ENCODE measurements at regions not wholly inside any gene's neighbourhood (a gene's known extent, or its start where the extent isn't known, plus 50 kb on each side); places are given as distances from the start of the nearest gene placed in this dataset.

DNA sequence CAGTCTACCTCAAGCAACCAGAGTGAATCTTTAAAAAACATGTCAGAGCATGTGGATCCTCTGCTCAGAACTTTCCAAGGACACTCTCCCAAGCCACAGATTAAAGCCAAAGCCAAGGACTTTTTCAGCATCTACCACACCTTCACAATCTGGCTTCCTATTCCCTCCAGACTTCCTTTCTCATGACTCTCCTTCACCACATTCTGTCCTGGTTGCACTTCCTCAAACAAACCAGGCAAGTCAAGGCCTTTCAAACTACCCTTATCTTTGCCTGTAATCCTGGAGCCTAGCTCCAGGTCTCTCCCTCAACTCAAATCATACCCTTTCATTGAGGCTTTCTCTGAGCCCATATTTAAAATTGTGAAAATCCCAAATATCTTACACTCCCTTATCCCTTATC is 191.6 kb upstream of the GALNTL6 start:
- Histone ChIP-seq H3K27me3 (no peaks in the 10 kb centered on the region), H3K9me3 (no peaks in the 10 kb centered on the region), H3K4me1 (no peaks in the 10 kb centered on the region), H3K4me3 (no peak overlapping the region), H3K36me3 (no peaks in the 10 kb centered on the region), H3K27ac (no peak overlapping the region)
- TF ChIP-seq, protein P1, sequence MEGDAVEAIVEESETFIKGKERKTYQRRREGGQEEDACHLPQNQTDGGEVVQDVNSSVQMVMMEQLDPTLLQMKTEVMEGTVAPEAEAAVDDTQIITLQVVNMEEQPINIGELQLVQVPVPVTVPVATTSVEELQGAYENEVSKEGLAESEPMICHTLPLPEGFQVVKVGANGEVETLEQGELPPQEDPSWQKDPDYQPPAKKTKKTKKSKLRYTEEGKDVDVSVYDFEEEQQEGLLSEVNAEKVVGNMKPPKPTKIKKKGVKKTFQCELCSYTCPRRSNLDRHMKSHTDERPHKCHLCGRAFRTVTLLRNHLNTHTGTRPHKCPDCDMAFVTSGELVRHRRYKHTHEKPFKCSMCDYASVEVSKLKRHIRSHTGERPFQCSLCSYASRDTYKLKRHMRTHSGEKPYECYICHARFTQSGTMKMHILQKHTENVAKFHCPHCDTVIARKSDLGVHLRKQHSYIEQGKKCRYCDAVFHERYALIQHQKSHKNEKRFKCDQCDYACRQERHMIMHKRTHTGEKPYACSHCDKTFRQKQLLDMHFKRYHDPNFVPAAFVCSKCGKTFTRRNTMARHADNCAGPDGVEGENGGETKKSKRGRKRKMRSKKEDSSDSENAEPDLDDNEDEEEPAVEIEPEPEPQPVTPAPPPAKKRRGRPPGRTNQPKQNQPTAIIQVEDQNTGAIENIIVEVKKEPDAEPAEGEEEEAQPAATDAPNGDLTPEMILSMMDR (IDR thresholded peaks at IDR 0.05 in 4 of 5, conservative IDR thresholded peaks at IDR 0.05 in 1 of 5): no peak
- TF ChIP-seq POLR2A (IDR thresholded peaks at IDR 0.05): no peak
- intact Hi-C loops (cut with DNase I; ENCODE audit: low total_unique reads) (no loop called here), in situ Hi-C loops (cut with MboI; ENCODE audit: low sequenced_read_pairs in 4 of 4) (no loop called here)
- DNase-seq (no peak), ATAC-seq (no peak)

DNA sequence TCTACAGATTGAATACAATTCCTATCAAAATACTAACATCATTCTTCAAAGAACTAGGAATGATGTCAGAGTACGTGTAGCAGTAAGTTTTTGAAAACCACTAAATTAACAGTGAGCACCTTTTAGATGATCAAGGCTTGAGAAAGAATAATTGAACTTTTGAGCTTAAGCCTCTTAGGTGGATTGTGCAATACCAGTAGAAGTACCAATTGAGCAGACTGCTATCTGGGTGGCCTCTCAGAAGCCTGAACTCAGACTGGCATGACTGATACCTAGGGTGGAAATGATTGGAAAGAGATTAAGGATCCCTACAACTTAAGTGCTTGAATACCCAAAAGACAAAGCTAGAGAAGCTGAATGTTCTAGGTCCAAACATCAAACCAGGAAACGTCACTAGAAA is 200.3 kb upstream of the GALNTL6 start:
- no peak for ATAC-seq
- H3K36me3 ChIP-seq: no peaks in the 10 kb centered on the region
- in situ Hi-C loops (cut with MboI; ENCODE audit: low sequenced_read_pairs in 4 of 4): no loop called here
- no peak for DNase-seq
- TF ChIP-seq, protein P1 (IDR thresholded peaks at IDR 0.05 in 4 of 5, conservative IDR thresholded peaks at IDR 0.05 in 1 of 5): no peak
- no peak for TF ChIP-seq POLR2A (IDR thresholded peaks at IDR 0.05)
- H3K9me3 ChIP-seq: no peaks in the 10 kb centered on the region
- intact Hi-C loops (cut with DNase I; ENCODE audit: low total_unique reads): no loop called here
- H3K4me1 ChIP-seq: no peaks in the 10 kb centered on the region
- H3K27me3 ChIP-seq: no peaks in the 10 kb centered on the region
- H3K27ac ChIP-seq: no peak overlapping the region
- no peak overlapping the region for H3K4me3 ChIP-seq

- TF ChIP-seq, protein P1 (IDR thresholded peaks at IDR 0.05 in 4 of 5, conservative IDR thresholded peaks at IDR 0.05 in 1 of 5): no peak
- TF ChIP-seq POLR2A (IDR thresholded peaks at IDR 0.05): no peak
- ATAC-seq (no peak), DNase-seq (no peak)
- Histone ChIP-seq H3K27ac (no peak overlapping the region), H3K36me3 (no peaks in the 10 kb centered on the region), H3K9me3 (no peaks in the 10 kb centered on the region), H3K4me1 (no peaks in the 10 kb centered on the region), H3K4me3 (no peak overlapping the region), H3K27me3 (no peaks in the 10 kb centered on the region)
- intact Hi-C loops (cut with DNase I; ENCODE audit: low total_unique reads) (no loop called here), in situ Hi-C loops (cut with MboI; ENCODE audit: low sequenced_read_pairs in 4 of 4) (no loop called here)
Observed at GRCh38 chr4:171602638-171603355, 210.4 kb upstream of the GALNTL6 start.

- H3K4me1 ChIP-seq: no peaks in the 10 kb centered on the region
- no peak overlapping the region for H3K27ac ChIP-seq
- DNase-seq (no peak), ATAC-seq (no peak)
- H3K27me3 ChIP-seq: no peaks in the 10 kb centered on the region
- no peak overlapping the region for H3K4me3 ChIP-seq
- H3K9me3 ChIP-seq: no peaks in the 10 kb centered on the region
- TF ChIP-seq, protein P1 (IDR thresholded peaks at IDR 0.05 in 4 of 5, conservative IDR thresholded peaks at IDR 0.05 in 1 of 5): no peak
- TF ChIP-seq POLR2A (IDR thresholded peaks at IDR 0.05): no peak
- in situ Hi-C loops (cut with MboI; ENCODE audit: low sequenced_read_pairs in 4 of 4): no loop called here
- no peaks in the 10 kb centered on the region for H3K36me3 ChIP-seq
- intact Hi-C loops (cut with DNase I; ENCODE audit: low total_unique reads): no loop called here
Observed at GRCh38 chr4:171601091-171601490, 212.1 kb upstream of the GALNTL6 start.

DNA sequence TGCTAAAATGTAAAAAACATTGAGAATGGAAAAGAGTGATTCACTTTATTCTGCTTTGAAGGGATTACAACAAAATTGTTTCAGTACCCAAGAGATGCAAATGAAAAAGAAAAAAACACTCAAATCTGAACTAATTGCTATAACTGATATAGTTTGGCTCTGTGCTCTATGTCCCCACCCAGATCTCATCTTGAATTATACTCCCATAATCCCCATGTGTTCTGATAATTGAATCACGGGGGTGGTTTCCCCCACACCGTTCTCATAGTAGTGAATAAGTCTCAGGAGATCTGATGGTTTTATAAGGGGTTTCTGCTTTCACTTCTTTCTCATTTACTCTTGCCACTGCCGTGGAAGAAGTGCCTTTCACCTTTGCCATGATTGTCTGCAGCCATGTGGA is 213.6 kb upstream of the GALNTL6 start:
- Histone ChIP-seq H3K4me3 (no peak overlapping the region), H3K27ac (no peak overlapping the region), H3K36me3 (no peaks in the 10 kb centered on the region), H3K9me3 (no peaks in the 10 kb centered on the region), H3K27me3 (no peaks in the 10 kb centered on the region), H3K4me1 (no peaks in the 10 kb centered on the region)
- DNase-seq (no peak), ATAC-seq (no peak)
- intact Hi-C loops (cut with DNase I; ENCODE audit: low total_unique reads): no loop called here
- TF ChIP-seq, protein P1 (IDR thresholded peaks at IDR 0.05 in 4 of 5, conservative IDR thresholded peaks at IDR 0.05 in 1 of 5): no peak
- no peak for TF ChIP-seq POLR2A (IDR thresholded peaks at IDR 0.05)
- in situ Hi-C loops (cut with MboI; ENCODE audit: low sequenced_read_pairs in 4 of 4): no loop called here

Measured in gastrocnemius medialis (tissue), 4 donors.